CD14-positive monocyte (primary cell): ENCODE measurements at regions not wholly inside any gene's neighbourhood (a gene's known extent, or its start where the extent isn't known, plus 50 kb on each side); places are given as distances from the start of the nearest gene placed in this dataset.

Experiments used
- DNase-seq, 3 donors: peaks; one replicate each; pipeline ENCODE4 v3.0.0-alpha.2; 2011 to 2022
- H2AFZ ChIP-seq: 2 replicates; pipeline ENCODE4 v1.6.0; 2012; ENCODE audit warnings: mild to moderate bottlenecking, low read depth, low read length, inconsistent platforms; ENCODE audit not compliant: insufficient read depth, poor library complexity, severe bottlenecking
- H3K27ac ChIP-seq, 2 donors: 1 replicate in 1 of 2; 2 replicates in 1 of 2; pipeline ENCODE4 v1.5.1; 2012 to 2013; ENCODE audit warnings: low read length in 2 of 2, control low read depth in 1 of 2, inconsistent platforms in 1 of 2, low read depth in 1 of 2, mild to moderate bottlenecking in 1 of 2
- H3K27me3 ChIP-seq, 2 donors: one replicate each; pipeline versions ENCODE4 v1.6.0 to v1.6.1; 2011 to 2013; ENCODE audit warnings: low read length in 2 of 2; ENCODE audit not compliant: control insufficient read depth in 2 of 2, insufficient read depth in 2 of 2
- H3K36me3 ChIP-seq, 2 donors: replicated peaks in 1 of 2; 1 replicate in 1 of 2; 2 replicates in 1 of 2; pipeline versions ENCODE4 v1.5.1 to v1.6.1; 2012 to 2013; ENCODE audit warnings: low read length in 2 of 2, control low read depth in 1 of 2, inconsistent platforms in 1 of 2, mild to moderate bottlenecking in 1 of 2; ENCODE audit not compliant: insufficient read depth in 2 of 2, control insufficient read depth in 1 of 2
- H3K4me1 ChIP-seq, 2 donors: 1 replicate in 1 of 2; 2 replicates in 1 of 2; pipeline versions ENCODE4 v1.5.1 to v1.6.1; 2012 to 2013; ENCODE audit warnings: low read length in 2 of 2, control low read depth in 1 of 2, inconsistent platforms in 1 of 2, mild to moderate bottlenecking in 1 of 2, moderate library complexity in 1 of 2; ENCODE audit not compliant: insufficient read depth in 2 of 2, control insufficient read depth in 1 of 2
- H3K4me2 ChIP-seq: replicated peaks from 2 replicates; pipeline ENCODE3; 2012; ENCODE audit warnings: low read length, moderate library complexity, mild to moderate bottlenecking; ENCODE audit not compliant: poor library complexity, severe bottlenecking; ENCODE audit errors: extremely low read depth
- H3K4me3 ChIP-seq, 3 experiments: fragments of 200-600 bp in 1 of 3; sonication (generic) in 1 of 3; replicated peaks in 1 of 3; 1 replicate in 2 of 3; 2 replicates in 1 of 3; pipeline ENCODE4 v1.5.1; 2011 to 2013; ENCODE audit warnings: low read length in 3 of 3, mild to moderate bottlenecking in 3 of 3, control low read depth in 2 of 3, low read depth in 2 of 3, inconsistent platforms in 1 of 3, moderate library complexity in 1 of 3
- H3K79me2 ChIP-seq: 2 replicates; pipeline ENCODE4 v1.6.0; 2012; ENCODE audit warnings: mild to moderate bottlenecking, control low read depth, inconsistent platforms, low read length, moderate library complexity; ENCODE audit not compliant: insufficient read depth
- H3K9ac ChIP-seq: 2 replicates; pipeline ENCODE4 v1.6.0; 2017; ENCODE audit warnings: low read length, mild to moderate bottlenecking; ENCODE audit not compliant: insufficient read depth, poor library complexity, severe bottlenecking
- H3K9me3 ChIP-seq, 2 donors: replicated peaks in 1 of 2; 1 replicate in 1 of 2; 2 replicates in 1 of 2; pipeline versions ENCODE4 v1.5.1 to v1.6.1; 2012 to 2013; ENCODE audit warnings: low read length in 2 of 2, control low read depth in 1 of 2; ENCODE audit not compliant: control insufficient read depth in 1 of 2, insufficient read depth in 1 of 2
- H4K20me1 ChIP-seq: 2 replicates; pipeline ENCODE4 v1.6.0; 2012; ENCODE audit warnings: mild to moderate bottlenecking, low read length, control low read depth, moderate library complexity; ENCODE audit not compliant: insufficient read depth
- H3K27ac Mint-ChIP-seq, 7 donors: one replicate each; pipeline ENCODE4 v1.8.0; 2020; ENCODE audit warnings: mild to moderate bottlenecking in 7 of 7, mixed read lengths in 7 of 7, moderate library complexity in 6 of 7, inconsistent platforms in 2 of 7
- H3K27me3 Mint-ChIP-seq, 3 donors: one replicate each; pipeline ENCODE4 v1.8.0; 2021 to 2022; ENCODE audit warnings: low read depth in 3 of 3, mild to moderate bottlenecking in 3 of 3, mixed read lengths in 3 of 3, moderate library complexity in 3 of 3, inconsistent platforms in 1 of 3
- H3K36me3 Mint-ChIP-seq, 2 donors: one replicate each; pipeline ENCODE4 v1.8.0; 2020; ENCODE audit warnings: mixed read lengths in 2 of 2, inconsistent platforms in 1 of 2, mild to moderate bottlenecking in 1 of 2
- H3K4me1 Mint-ChIP-seq: one replicate; pipeline ENCODE4 v1.8.0; 2020; ENCODE audit warnings: mild to moderate bottlenecking, mixed read lengths
- H3K4me3 Mint-ChIP-seq, 2 donors: one replicate each; pipeline ENCODE4 v1.8.0; 2020; ENCODE audit warnings: mild to moderate bottlenecking in 2 of 2, mixed read lengths in 2 of 2, moderate library complexity in 1 of 2
- H3K9me3 Mint-ChIP-seq, 7 donors: one replicate each; pipeline ENCODE4 v1.8.0; 2020 to 2022; ENCODE audit warnings: mixed read lengths in 7 of 7, mild to moderate bottlenecking in 6 of 7, moderate library complexity in 6 of 7, inconsistent platforms in 2 of 7
- CTCF ChIP-seq: fragments of 200-600 bp; IDR thresholded peaks from one replicate; pipeline ENCODE4 v1.8.0; 2022; ENCODE audit warnings: antibody characterized with exemption, mild to moderate bottlenecking
- WGBS: methylation state at CpG from one replicate; pipeline ENCODE4 v1.1.5; 2013; ENCODE audit warnings: missing lambda C conversion rate; ENCODE audit not compliant: insufficient coverage; 5-methylcytosine and 5-hydroxymethylcytosine counted together
- intact Hi-C, 2 donors: fragments of 100-400 bp; cut with micrococcal nuclease; formaldehyde crosslinking; loops; one replicate each; pipeline versions ENCODE4 v1.15.0 to v1.15.1; 2023

DNA sequence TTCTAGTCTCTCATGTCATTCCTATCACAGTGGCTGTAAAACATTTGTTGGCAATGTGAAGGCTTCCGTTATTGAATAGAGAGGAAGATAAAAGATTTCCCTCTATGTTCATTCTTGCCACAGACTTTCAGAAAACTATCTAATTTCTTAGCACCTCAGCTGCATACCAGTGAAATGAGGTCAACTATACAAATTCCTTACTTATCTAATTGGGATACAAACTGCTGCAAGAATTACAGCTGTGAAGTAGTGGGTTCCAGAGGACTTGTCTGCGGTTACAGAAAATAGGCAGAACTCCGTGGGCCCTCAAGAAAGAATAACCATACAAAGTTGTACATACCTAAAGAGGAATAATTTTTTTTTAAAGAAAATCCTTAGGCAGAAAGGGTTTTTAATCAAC lies 175.8 kb downstream of the PPP1R2C start:
- Histone ChIP-seq H3K9me3 (no peaks in the 10 kb centered on the region), H2AFZ (no peak overlapping the region), H3K9ac (no peak overlapping the region), H3K79me2 (no peaks in the 10 kb centered on the region), H3K27ac (no peak overlapping the region), H3K4me1 (no peaks in the 10 kb centered on the region), H4K20me1 (no peaks in the 10 kb centered on the region), H3K4me3 (no peak overlapping the region), H3K36me3 (no peaks in the 10 kb centered on the region), H3K27me3 (no peaks in the 10 kb centered on the region), H3K4me2 (no peak overlapping the region)
- no peak for TF ChIP-seq CTCF
- WGBS: no CpG with 5 or more reads among the region's 3 CpGs
- no peaks in the 10 kb centered on the region for H3K36me3 Mint-ChIP-seq
- H3K4me3 Mint-ChIP-seq: no peak overlapping the region
- no peaks in the 10 kb centered on the region for H3K27me3 Mint-ChIP-seq
- no peak overlapping the region for H3K27ac Mint-ChIP-seq
- intact Hi-C loops: no loop called here
- H3K9me3 Mint-ChIP-seq: no peaks in the 10 kb centered on the region
- no peaks in the 10 kb centered on the region for H3K4me1 Mint-ChIP-seq
- DNase-seq: no peak

GRCh38 chrX:42597481-42597880 lies 180.5 kb downstream of the PPP1R2C start:
- H3K9me3 Mint-ChIP-seq: peaks cover 0 to 4% (median 0%) of the 10 kb centered on the region in 7 donors
- TF ChIP-seq CTCF: no peak
- no peak for DNase-seq
- no peak overlapping the region for H3K4me3 Mint-ChIP-seq
- Histone ChIP-seq H3K27ac (no peak overlapping the region), H3K36me3 (no peaks in the 10 kb centered on the region), H3K79me2 (no peaks in the 10 kb centered on the region), H3K4me1 (no peaks in the 10 kb centered on the region), H4K20me1 (no peaks in the 10 kb centered on the region), H3K9ac (no peak overlapping the region), H3K9me3 (no peaks in the 10 kb centered on the region), H3K27me3 (no peaks in the 10 kb centered on the region), H3K4me2 (no peak overlapping the region), H2AFZ (no peak overlapping the region), H3K4me3 (no peak overlapping the region)
- intact Hi-C loops: no loop called here
- WGBS: 82% methylated on average over 2 of the region's 4 CpGs
- no peak overlapping the region for H3K27ac Mint-ChIP-seq
- no peaks in the 10 kb centered on the region for H3K4me1 Mint-ChIP-seq
- no peaks in the 10 kb centered on the region for H3K36me3 Mint-ChIP-seq
- no peaks in the 10 kb centered on the region for H3K27me3 Mint-ChIP-seq
